C4-2B (cell line): ENCODE measurements at regions not wholly inside any gene's neighbourhood (a gene's known extent, or its start where the extent isn't known, plus 50 kb on each side); places are given as distances from the start of the nearest gene placed in this dataset.

Source experiments
- ZFX ChIP-seq: fragments of 450-650 bp; IDR thresholded peaks from 2 replicates; pipeline ENCODE4 v1.6.1; 2017
- TF ChIP-seq, protein P1 (sequence below): fragments of 450-650 bp; conservative IDR thresholded peaks from 2 replicates; pipeline ENCODE4 v1.5.1; 2017; ENCODE audit warnings: mild to moderate bottlenecking

DNA sequence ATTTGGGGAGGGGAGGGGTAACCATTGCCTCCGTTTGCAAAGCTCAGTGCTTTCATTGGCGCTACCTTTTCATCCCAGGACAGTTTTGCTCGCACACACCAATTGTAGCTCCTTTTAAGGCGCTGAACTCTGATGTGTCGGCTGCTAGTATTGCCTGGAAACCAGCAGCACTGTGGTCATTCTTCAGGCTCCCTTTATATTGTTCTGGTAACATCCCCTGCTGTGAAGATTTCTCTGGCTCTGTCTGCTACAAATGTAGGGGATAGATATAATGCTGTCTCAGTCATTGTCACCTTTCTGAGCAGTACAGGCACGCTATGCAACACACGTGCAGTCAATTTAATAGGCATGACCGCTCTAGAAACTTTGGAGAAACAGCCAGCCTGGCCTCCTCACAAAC is 172.9 kb upstream of the SASH1 start:
- TF ChIP-seq, protein P1, sequence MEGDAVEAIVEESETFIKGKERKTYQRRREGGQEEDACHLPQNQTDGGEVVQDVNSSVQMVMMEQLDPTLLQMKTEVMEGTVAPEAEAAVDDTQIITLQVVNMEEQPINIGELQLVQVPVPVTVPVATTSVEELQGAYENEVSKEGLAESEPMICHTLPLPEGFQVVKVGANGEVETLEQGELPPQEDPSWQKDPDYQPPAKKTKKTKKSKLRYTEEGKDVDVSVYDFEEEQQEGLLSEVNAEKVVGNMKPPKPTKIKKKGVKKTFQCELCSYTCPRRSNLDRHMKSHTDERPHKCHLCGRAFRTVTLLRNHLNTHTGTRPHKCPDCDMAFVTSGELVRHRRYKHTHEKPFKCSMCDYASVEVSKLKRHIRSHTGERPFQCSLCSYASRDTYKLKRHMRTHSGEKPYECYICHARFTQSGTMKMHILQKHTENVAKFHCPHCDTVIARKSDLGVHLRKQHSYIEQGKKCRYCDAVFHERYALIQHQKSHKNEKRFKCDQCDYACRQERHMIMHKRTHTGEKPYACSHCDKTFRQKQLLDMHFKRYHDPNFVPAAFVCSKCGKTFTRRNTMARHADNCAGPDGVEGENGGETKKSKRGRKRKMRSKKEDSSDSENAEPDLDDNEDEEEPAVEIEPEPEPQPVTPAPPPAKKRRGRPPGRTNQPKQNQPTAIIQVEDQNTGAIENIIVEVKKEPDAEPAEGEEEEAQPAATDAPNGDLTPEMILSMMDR = no peak
- no peak for TF ChIP-seq ZFX
